Esophagus squamous epithelium (tissue), 4 donors: ENCODE measurements at regions not wholly inside any gene's neighbourhood (a gene's known extent, or its start where the extent isn't known, plus 50 kb on each side); places are given as distances from the start of the nearest gene placed in this dataset.

Experiments
- CTCF ChIP-seq, 6 experiments: fragments of 450-650 bp in 4 of 6; fragments of 200-600 bp in 2 of 6; sonication (generic) in 2 of 6; IDR thresholded peaks; one replicate each; pipeline ENCODE4 v1.5.1; 2016 to 2019; ENCODE audit warnings: antibody characterized with exemption in 6 of 6, mild to moderate bottlenecking in 4 of 6, moderate library complexity in 4 of 6
- POLR2A ChIP-seq, 4 donors: fragments of 450-650 bp; IDR thresholded peaks; one replicate each; pipeline ENCODE4 v1.6.1; 2017; ENCODE audit warnings: antibody characterized with exemption in 4 of 4, mild to moderate bottlenecking in 4 of 4, moderate library complexity in 3 of 4

- TF ChIP-seq POLR2A (IDR thresholded peaks at IDR 0.05) (no peak), CTCF (IDR thresholded peaks at IDR 0.05) (no peak)
Observed at GRCh38 chr1:239306426-239306825, 79.9 kb upstream of the CHRM3 start.
